ENCODE measurements at regions not wholly inside any gene's neighbourhood (a gene's known extent, or its start where the extent isn't known, plus 50 kb on each side); places are given as distances from the start of the nearest gene placed in this dataset.

DNA sequence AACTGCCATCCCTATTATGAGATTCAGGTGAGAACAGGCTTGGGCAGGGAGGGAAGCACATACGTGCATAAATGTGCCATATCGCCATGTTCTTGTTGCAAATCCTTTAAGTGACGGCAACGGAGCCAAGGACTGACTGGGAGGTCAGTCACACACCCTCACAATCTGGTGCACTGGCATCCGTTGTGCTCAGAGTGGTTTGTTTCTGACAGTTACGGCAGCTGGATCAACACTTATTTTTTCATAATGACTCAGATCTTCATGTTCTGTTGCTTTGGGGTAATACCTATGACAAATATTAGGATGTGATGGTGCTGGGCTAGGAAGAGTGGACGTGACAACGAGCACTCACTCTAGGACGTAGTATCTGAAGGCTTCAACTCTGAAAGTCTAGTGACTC lies 56.2 kb upstream of the PREP start:
- TF ChIP-seq, protein P1, sequence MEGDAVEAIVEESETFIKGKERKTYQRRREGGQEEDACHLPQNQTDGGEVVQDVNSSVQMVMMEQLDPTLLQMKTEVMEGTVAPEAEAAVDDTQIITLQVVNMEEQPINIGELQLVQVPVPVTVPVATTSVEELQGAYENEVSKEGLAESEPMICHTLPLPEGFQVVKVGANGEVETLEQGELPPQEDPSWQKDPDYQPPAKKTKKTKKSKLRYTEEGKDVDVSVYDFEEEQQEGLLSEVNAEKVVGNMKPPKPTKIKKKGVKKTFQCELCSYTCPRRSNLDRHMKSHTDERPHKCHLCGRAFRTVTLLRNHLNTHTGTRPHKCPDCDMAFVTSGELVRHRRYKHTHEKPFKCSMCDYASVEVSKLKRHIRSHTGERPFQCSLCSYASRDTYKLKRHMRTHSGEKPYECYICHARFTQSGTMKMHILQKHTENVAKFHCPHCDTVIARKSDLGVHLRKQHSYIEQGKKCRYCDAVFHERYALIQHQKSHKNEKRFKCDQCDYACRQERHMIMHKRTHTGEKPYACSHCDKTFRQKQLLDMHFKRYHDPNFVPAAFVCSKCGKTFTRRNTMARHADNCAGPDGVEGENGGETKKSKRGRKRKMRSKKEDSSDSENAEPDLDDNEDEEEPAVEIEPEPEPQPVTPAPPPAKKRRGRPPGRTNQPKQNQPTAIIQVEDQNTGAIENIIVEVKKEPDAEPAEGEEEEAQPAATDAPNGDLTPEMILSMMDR (IDR thresholded peaks at IDR 0.05), result no peak
- no peak for TF ChIP-seq POLR2A (IDR thresholded peaks at IDR 0.05)

Measured in thyroid gland (tissue), 4 donors.